ENCODE measurements at regions not wholly inside any gene's neighbourhood (a gene's known extent, or its start where the extent isn't known, plus 50 kb on each side); places are given as distances from the start of the nearest gene placed in this dataset.

DNA sequence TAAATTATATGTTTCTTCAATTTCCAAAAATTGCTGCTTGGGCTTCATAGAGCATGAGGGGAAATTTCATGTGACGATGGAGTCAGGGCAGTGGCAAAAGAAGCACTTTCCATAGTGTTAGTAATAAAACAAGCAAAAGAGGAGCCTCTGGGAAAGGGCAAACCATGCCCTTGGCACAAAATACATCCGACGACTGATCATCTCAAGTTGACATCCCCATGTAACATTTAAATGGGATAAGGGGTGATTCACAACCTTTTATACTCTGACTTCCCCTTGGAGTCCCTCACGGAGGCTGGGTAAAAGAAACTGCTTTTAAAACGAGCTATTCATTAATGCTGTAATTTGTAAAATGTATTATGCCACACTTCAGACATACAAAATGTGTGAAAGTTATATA is 161.4 kb upstream of the DMRT1 start:
- no peaks in the 10 kb centered on the region for H4K20me1 ChIP-seq (replicated peaks in 1 of 2; ENCODE audit: control insufficient read depth in 1 of 2, insufficient read depth in 2 of 2, low read length in 2 of 2)
- H3K36me3 ChIP-seq (ENCODE audit: control insufficient read depth in 2 of 4, insufficient read depth in 4 of 4, low read length in 3 of 4), result 0 out of 8 replicates have a peak, but pooled peaks cover 0 to 3% (median 0%) of the 10 kb centered on the region in 4 experiments
- H3K23ac ChIP-seq (ENCODE audit: insufficient read length), result no peak overlapping the region
- peaks cover 0 to 8% (median 6%) of the 10 kb centered on the region in 4 experiments; a peak in 5 of 7 replicates for H3K4me1 ChIP-seq (replicated peaks in 1 of 4; ENCODE audit: control insufficient read depth in 3 of 4, insufficient read depth in 4 of 4, low read length in 3 of 4)
- DNase-seq (ENCODE audit: low read depth in 1 of 2, low spot score in 2 of 2), result no peak
- H3K9ac ChIP-seq (replicated peaks in 1 of 4; ENCODE audit: extremely low read depth in 1 of 4, low read depth in 3 of 4, low read length in 3 of 4), result no peak overlapping the region
- H3K23me2 ChIP-seq (ENCODE audit: low read depth, low read length), result no peaks in the 10 kb centered on the region
- H4K91ac ChIP-seq (replicated peaks; ENCODE audit: insufficient read length, low read length), result no peak overlapping the region
- no peak overlapping the region for H3K18ac ChIP-seq (ENCODE audit: extremely low read depth, low read length)
- 0 out of 2 replicates have a peak, but pooled peaks cover 3% of the 10 kb centered on the region for H3K79me1 ChIP-seq (ENCODE audit: low read depth, low read length)
- H2AFZ ChIP-seq (ENCODE audit: low read length), result no peak overlapping the region
- POLR2A ChIA-PET (ENCODE audit: partially characterized antibody), result no interaction called here
- no peaks in the 10 kb centered on the region for H3K9me3 ChIP-seq (ENCODE audit: insufficient read depth in 2 of 2, low read depth in 1 of 2, low read length in 1 of 2)
- no peak overlapping the region for H4K8ac ChIP-seq (ENCODE audit: extremely low read depth, insufficient read depth, low read length)
- H3K27ac ChIP-seq (ENCODE audit: low read depth, low read length), result no peak overlapping the region
- no peak overlapping the region for H2BK15ac ChIP-seq (ENCODE audit: low read length)
- no peak overlapping the region for H3K4me2 ChIP-seq (ENCODE audit: insufficient read depth in 1 of 2, low read depth in 2 of 2, low read length in 2 of 2)
- H2AK5ac ChIP-seq (ENCODE audit: low read depth, low read length), result no peak overlapping the region
- no peak overlapping the region for H2BK20ac ChIP-seq (ENCODE audit: low read length)
- H3K14ac ChIP-seq (ENCODE audit: insufficient read length), result no peak overlapping the region
- no peak overlapping the region for H2BK5ac ChIP-seq (ENCODE audit: low read depth, low read length)
- H2BK120ac ChIP-seq (replicated peaks; ENCODE audit: low read depth, low read length), result no peak overlapping the region
- no peak overlapping the region for H3K4me3 ChIP-seq (ENCODE audit: extremely low read depth in 1 of 4, insufficient read depth in 2 of 4, low read depth in 3 of 4, low read length in 4 of 4)
- H3K56ac ChIP-seq (replicated peaks; ENCODE audit: insufficient read length, low read depth, low read length), result no peak overlapping the region
- FAIRE-seq, result no peak
- no peak overlapping the region for H3K4ac ChIP-seq (replicated peaks; ENCODE audit: insufficient read length, low read depth, low read length)
- 88% methylated on average over 5 of the region's 5 CpGs; no CpG with 5 or more reads in 1 of the 2 experiments for WGBS, 2 experiments (ENCODE audit: extremely low coverage in 1 of 2, insufficient coverage in 1 of 2, insufficient read length in 1 of 2, insufficient replicate concordance in 2 of 2, low coverage in 1 of 2, low lambda C conversion rate in 2 of 2, missing lambda C conversion rate in 1 of 2)
- CTCF ChIA-PET (ENCODE audit: partially characterized antibody), result interaction anchor here (1.0 to 1.3 kb wide), 2 partner anchors 24 to 84 kb away, joined by 3 to 5 read pairs; no protein-coding TSS in a partner anchor
- H2BK12ac ChIP-seq (ENCODE audit: low read depth, low read length), result no peak overlapping the region
- no peak overlapping the region for H4K5ac ChIP-seq (ENCODE audit: insufficient read length, low read depth, low read length)
- no peaks in the 10 kb centered on the region for H3K79me2 ChIP-seq (ENCODE audit: control insufficient read depth in 1 of 2, insufficient read depth in 2 of 2, low read length in 2 of 2)
- H3K27me3 ChIP-seq (replicated peaks in 1 of 4; ENCODE audit: control insufficient read depth in 3 of 4, extremely low read depth in 1 of 4, insufficient read depth in 3 of 4, low read length in 3 of 4), result no peaks in the 10 kb centered on the region
- TF ChIP-seq BACH1 (IDR thresholded peaks at IDR 0.05; ENCODE audit: low read length), result no peak
- TF ChIP-seq SIRT6 (IDR thresholded peaks at IDR 0.05; ENCODE audit: low read length), result no peak
- no peak for TF ChIP-seq RBBP5 (IDR thresholded peaks at IDR 0.05; ENCODE audit: borderline replicate concordance, low read depth, low read length)
- TF ChIP-seq, protein P1, sequence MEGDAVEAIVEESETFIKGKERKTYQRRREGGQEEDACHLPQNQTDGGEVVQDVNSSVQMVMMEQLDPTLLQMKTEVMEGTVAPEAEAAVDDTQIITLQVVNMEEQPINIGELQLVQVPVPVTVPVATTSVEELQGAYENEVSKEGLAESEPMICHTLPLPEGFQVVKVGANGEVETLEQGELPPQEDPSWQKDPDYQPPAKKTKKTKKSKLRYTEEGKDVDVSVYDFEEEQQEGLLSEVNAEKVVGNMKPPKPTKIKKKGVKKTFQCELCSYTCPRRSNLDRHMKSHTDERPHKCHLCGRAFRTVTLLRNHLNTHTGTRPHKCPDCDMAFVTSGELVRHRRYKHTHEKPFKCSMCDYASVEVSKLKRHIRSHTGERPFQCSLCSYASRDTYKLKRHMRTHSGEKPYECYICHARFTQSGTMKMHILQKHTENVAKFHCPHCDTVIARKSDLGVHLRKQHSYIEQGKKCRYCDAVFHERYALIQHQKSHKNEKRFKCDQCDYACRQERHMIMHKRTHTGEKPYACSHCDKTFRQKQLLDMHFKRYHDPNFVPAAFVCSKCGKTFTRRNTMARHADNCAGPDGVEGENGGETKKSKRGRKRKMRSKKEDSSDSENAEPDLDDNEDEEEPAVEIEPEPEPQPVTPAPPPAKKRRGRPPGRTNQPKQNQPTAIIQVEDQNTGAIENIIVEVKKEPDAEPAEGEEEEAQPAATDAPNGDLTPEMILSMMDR (IDR thresholded peaks at IDR 0.05; ENCODE audit: control extremely low read depth in 1 of 3, insufficient read depth in 1 of 3, low read depth in 1 of 3, low read length in 3 of 3), result no peak
- TF ChIP-seq BCL11A (IDR thresholded peaks at IDR 0.05; ENCODE audit: low read depth in 2 of 2, low read length in 2 of 2), result no peak
- TF ChIP-seq KDM1A (IDR thresholded peaks at IDR 0.05; ENCODE audit: borderline replicate concordance, low read length), result no peak
- no peak for TF ChIP-seq E2F6 (IDR thresholded peaks at IDR 0.05)
- no peak for TF ChIP-seq NRF1 (IDR thresholded peaks at IDR 0.05; ENCODE audit: low read depth, low read length)
- no peak for TF ChIP-seq RNF2 (IDR thresholded peaks at IDR 0.05; ENCODE audit: borderline replicate concordance, low read depth, low read length, missing control alignments, poor library complexity, severe bottlenecking)
- no peak for TF ChIP-seq SRF (IDR thresholded peaks at IDR 0.05; ENCODE audit: low read depth, low read length)
- no peak for TF ChIP-seq TCF12 (IDR thresholded peaks at IDR 0.05; ENCODE audit: low read depth, low read length)

Data from H1 (cell line).